HL-60 (cell line): ENCODE measurements at regions not wholly inside any gene's neighbourhood (a gene's known extent, or its start where the extent isn't known, plus 50 kb on each side); places are given as distances from the start of the nearest gene placed in this dataset.

Experiments used
- GABPA ChIP-seq: IDR thresholded peaks from 2 replicates; pipeline ENCODE4 v1.6.1; 2012; ENCODE audit warnings: low read depth
- POLR2AphosphoS5 ChIP-seq: IDR thresholded peaks from 2 replicates; pipeline ENCODE4 v1.6.1; 2012; ENCODE audit warnings: low read depth
- TF ChIP-seq, protein P1 (sequence below): IDR thresholded peaks from one replicate; pipeline ENCODE4 v1.5.1; 2011; ENCODE audit warnings: low read length, control low read depth, inconsistent platforms; ENCODE audit not compliant: insufficient read depth
- TF ChIP-seq, protein P2 (sequence below): IDR thresholded peaks from 2 replicates; pipeline ENCODE4 v1.6.1; 2012; ENCODE audit warnings: low read depth; ENCODE audit not compliant: insufficient replicate concordance

DNA sequence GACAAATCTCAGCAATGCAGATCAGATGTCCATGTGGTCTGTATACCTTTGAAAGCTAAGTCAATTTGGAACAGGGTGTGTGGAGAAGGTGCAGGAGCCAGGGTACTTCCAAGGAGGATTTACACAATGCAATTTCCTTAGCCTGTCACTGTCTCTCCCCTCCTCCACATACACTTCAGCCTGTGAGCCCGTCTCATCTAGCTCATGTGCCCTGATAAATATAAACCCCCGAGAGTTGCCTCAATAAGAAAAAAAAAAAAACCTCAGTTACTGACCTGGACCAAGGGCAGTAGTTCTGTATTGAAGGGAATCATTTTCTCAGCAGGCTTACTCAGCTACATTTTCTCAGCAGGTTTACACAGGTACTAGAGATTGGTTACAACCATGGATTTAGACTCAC lies 132.1 kb upstream of the PELI2 start:
- TF ChIP-seq, protein P1, sequence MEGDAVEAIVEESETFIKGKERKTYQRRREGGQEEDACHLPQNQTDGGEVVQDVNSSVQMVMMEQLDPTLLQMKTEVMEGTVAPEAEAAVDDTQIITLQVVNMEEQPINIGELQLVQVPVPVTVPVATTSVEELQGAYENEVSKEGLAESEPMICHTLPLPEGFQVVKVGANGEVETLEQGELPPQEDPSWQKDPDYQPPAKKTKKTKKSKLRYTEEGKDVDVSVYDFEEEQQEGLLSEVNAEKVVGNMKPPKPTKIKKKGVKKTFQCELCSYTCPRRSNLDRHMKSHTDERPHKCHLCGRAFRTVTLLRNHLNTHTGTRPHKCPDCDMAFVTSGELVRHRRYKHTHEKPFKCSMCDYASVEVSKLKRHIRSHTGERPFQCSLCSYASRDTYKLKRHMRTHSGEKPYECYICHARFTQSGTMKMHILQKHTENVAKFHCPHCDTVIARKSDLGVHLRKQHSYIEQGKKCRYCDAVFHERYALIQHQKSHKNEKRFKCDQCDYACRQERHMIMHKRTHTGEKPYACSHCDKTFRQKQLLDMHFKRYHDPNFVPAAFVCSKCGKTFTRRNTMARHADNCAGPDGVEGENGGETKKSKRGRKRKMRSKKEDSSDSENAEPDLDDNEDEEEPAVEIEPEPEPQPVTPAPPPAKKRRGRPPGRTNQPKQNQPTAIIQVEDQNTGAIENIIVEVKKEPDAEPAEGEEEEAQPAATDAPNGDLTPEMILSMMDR: no peak
- TF ChIP-seq, protein P2, sequence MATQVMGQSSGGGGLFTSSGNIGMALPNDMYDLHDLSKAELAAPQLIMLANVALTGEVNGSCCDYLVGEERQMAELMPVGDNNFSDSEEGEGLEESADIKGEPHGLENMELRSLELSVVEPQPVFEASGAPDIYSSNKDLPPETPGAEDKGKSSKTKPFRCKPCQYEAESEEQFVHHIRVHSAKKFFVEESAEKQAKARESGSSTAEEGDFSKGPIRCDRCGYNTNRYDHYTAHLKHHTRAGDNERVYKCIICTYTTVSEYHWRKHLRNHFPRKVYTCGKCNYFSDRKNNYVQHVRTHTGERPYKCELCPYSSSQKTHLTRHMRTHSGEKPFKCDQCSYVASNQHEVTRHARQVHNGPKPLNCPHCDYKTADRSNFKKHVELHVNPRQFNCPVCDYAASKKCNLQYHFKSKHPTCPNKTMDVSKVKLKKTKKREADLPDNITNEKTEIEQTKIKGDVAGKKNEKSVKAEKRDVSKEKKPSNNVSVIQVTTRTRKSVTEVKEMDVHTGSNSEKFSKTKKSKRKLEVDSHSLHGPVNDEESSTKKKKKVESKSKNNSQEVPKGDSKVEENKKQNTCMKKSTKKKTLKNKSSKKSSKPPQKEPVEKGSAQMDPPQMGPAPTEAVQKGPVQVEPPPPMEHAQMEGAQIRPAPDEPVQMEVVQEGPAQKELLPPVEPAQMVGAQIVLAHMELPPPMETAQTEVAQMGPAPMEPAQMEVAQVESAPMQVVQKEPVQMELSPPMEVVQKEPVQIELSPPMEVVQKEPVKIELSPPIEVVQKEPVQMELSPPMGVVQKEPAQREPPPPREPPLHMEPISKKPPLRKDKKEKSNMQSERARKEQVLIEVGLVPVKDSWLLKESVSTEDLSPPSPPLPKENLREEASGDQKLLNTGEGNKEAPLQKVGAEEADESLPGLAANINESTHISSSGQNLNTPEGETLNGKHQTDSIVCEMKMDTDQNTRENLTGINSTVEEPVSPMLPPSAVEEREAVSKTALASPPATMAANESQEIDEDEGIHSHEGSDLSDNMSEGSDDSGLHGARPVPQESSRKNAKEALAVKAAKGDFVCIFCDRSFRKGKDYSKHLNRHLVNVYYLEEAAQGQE: no peak
- no peak for TF ChIP-seq GABPA
- TF ChIP-seq POLR2AphosphoS5: no peak
